ENCODE measurements at regions not wholly inside any gene's neighbourhood (a gene's known extent, or its start where the extent isn't known, plus 50 kb on each side); places are given as distances from the start of the nearest gene placed in this dataset.

- Histone ChIP-seq H3K4me3 (no peak overlapping the region), H3K27ac (no peak overlapping the region), H3K36me3 (no peaks in the 10 kb centered on the region), H3K4me1 (no peaks in the 10 kb centered on the region), H3K27me3 (no peaks in the 10 kb centered on the region), H3K9me3 (no peaks in the 10 kb centered on the region)
- no peak for DNase-seq
- TF ChIP-seq CTCF (IDR thresholded peaks at IDR 0.05): no peak
- intact Hi-C loops (cut with DNase I): no loop called here
- no peak for ATAC-seq
- 95 to 96% methylated on average over 4 of the region's 4 CpGs for WGBS, 2 donors
These were observed 1297.0 kb upstream of the TENM3 start for GRCh38 chr4:180946188-180946587.

GRCh38 chr4:180947425-180947824 is 1295.8 kb upstream of the TENM3 start:
- WGBS, 2 donors: 53 to 54% methylated on average over 5 of the region's 5 CpGs
- no peak overlapping the region for H3K27ac ChIP-seq
- no peak for DNase-seq
- H3K36me3 ChIP-seq: no peaks in the 10 kb centered on the region
- peak in 2 of 9 donors; percentile 12 to 17 for TF ChIP-seq CTCF (IDR thresholded peaks at IDR 0.05)
- no peaks in the 10 kb centered on the region for H3K4me1 ChIP-seq
- no peak for ATAC-seq
- H3K27me3 ChIP-seq: no peaks in the 10 kb centered on the region
- intact Hi-C loops (cut with DNase I): no loop called here
- no peak overlapping the region for H3K4me3 ChIP-seq
- H3K9me3 ChIP-seq: no peaks in the 10 kb centered on the region

GRCh38 chr4:180949424-180950213 is 1293.6 kb upstream of the TENM3 start:
- no peak for ATAC-seq
- intact Hi-C loops (cut with DNase I): no loop called here
- WGBS, 2 donors: 83 to 88% methylated on average over 7 of the region's 7 CpGs

GRCh38 chr4:180950377-180950776 is 1292.8 kb upstream of the TENM3 start:
- intact Hi-C loops (cut with DNase I): no loop called here
- 86 to 91% methylated on average over 1 of the region's 1 CpG for WGBS, 2 donors
- DNase-seq (no peak), ATAC-seq (no peak)
- H3K27ac ChIP-seq: no peak overlapping the region
- no peaks in the 10 kb centered on the region for H3K4me1 ChIP-seq
- TF ChIP-seq CTCF (IDR thresholded peaks at IDR 0.05): no peak
- no peaks in the 10 kb centered on the region for H3K9me3 ChIP-seq
- H3K27me3 ChIP-seq: no peaks in the 10 kb centered on the region
- H3K36me3 ChIP-seq: no peaks in the 10 kb centered on the region
- no peak overlapping the region for H3K4me3 ChIP-seq

More at GRCh38 chr4:180949424-180950213, 1293.6 kb upstream of the TENM3 start:
- TF ChIP-seq CTCF (IDR thresholded peaks at IDR 0.05): no peak
- Histone ChIP-seq H3K36me3 (no peaks in the 10 kb centered on the region), H3K27me3 (no peaks in the 10 kb centered on the region), H3K4me1 (no peaks in the 10 kb centered on the region), H3K9me3 (no peaks in the 10 kb centered on the region), H3K27ac (no peak overlapping the region), H3K4me3 (no peak overlapping the region)
- DNase-seq: no peak
